GM12873 (cell line): ENCODE measurements at regions not wholly inside any gene's neighbourhood (a gene's known extent, or its start where the extent isn't known, plus 50 kb on each side); places are given as distances from the start of the nearest gene placed in this dataset.

Source experiments
- CTCF ChIP-seq: IDR thresholded peaks from 2 replicates; pipeline ENCODE4 v1.5.1; 2012; ENCODE audit warnings: low read depth, mild to moderate bottlenecking, moderate library complexity, low read length, control low read depth; ENCODE audit not compliant: insufficient read depth; ENCODE audit errors: missing control alignments

GRCh38 chr21:18887922-18888602 lies 484.5 kb upstream of the TMPRSS15 start:
- TF ChIP-seq CTCF = no peak

- TF ChIP-seq CTCF = no peak
Measured at GRCh38 chr21:18893406-18893805, 489.8 kb upstream of the TMPRSS15 start.

GRCh38 chr21:18894387-18894786 lies 490.8 kb upstream of the TMPRSS15 start:
- no peak for TF ChIP-seq CTCF

GRCh38 chr21:18899261-18899660 lies 495.7 kb upstream of the TMPRSS15 start:
- no peak for TF ChIP-seq CTCF

- no peak for TF ChIP-seq CTCF
Measured at GRCh38 chr21:18902660-18903059, 499.1 kb upstream of the TMPRSS15 start.

- no peak for TF ChIP-seq CTCF
Measured at GRCh38 chr21:18907076-18907475, 503.5 kb upstream of the TMPRSS15 start.

- TF ChIP-seq CTCF = no peak
Measured at GRCh38 chr21:18908641-18909040, 505.1 kb upstream of the TMPRSS15 start.

GRCh38 chr21:18913914-18914313 lies 510.3 kb upstream of the TMPRSS15 start:
- no peak for TF ChIP-seq CTCF
